ENCODE measurements at regions not wholly inside any gene's neighbourhood (a gene's known extent, or its start where the extent isn't known, plus 50 kb on each side); places are given as distances from the start of the nearest gene placed in this dataset.

GRCh38 chr5:40022057-40022456 is 597.3 kb upstream of the DAB2 start:
- intact Hi-C loops (cut with DNase I; ENCODE audit: low total_unique reads), result no loop called here
- no peaks in the 10 kb centered on the region for H3K27me3 ChIP-seq
- no peaks in the 10 kb centered on the region for H3K36me3 ChIP-seq
- no peak overlapping the region for H3K4me3 ChIP-seq
- no peak overlapping the region for H3K27ac ChIP-seq
- no peaks in the 10 kb centered on the region for H3K9me3 ChIP-seq
- H3K4me1 ChIP-seq, result no peaks in the 10 kb centered on the region
- no peak for TF ChIP-seq POLR2A (IDR thresholded peaks at IDR 0.05)
- no peak for TF ChIP-seq CTCF (IDR thresholded peaks at IDR 0.05)
- DNase-seq, result no peak

- no peak for DNase-seq
- TF ChIP-seq POLR2A (IDR thresholded peaks at IDR 0.05) (no peak), CTCF (IDR thresholded peaks at IDR 0.05) (no peak)
- intact Hi-C loops (cut with DNase I; ENCODE audit: low total_unique reads), result no loop called here
Measured at GRCh38 chr5:40021007-40021406, 596.2 kb upstream of the DAB2 start.

GRCh38 chr5:40017918-40018317 is 593.1 kb upstream of the DAB2 start:
- H3K9me3 ChIP-seq, result no peaks in the 10 kb centered on the region
- intact Hi-C loops (cut with DNase I; ENCODE audit: low total_unique reads), result no loop called here
- no peaks in the 10 kb centered on the region for H3K4me1 ChIP-seq
- H3K27ac ChIP-seq, result no peak overlapping the region
- TF ChIP-seq CTCF (IDR thresholded peaks at IDR 0.05) (no peak), POLR2A (IDR thresholded peaks at IDR 0.05) (no peak)
- H3K4me3 ChIP-seq, result no peak overlapping the region
- H3K27me3 ChIP-seq, result no peaks in the 10 kb centered on the region
- DNase-seq, result no peak
- no peaks in the 10 kb centered on the region for H3K36me3 ChIP-seq

More at GRCh38 chr5:40021007-40021406, 596.2 kb upstream of the DAB2 start:
- H3K4me3 ChIP-seq, result no peak overlapping the region
- H3K36me3 ChIP-seq, result no peaks in the 10 kb centered on the region
- no peaks in the 10 kb centered on the region for H3K4me1 ChIP-seq
- H3K9me3 ChIP-seq, result no peaks in the 10 kb centered on the region
- no peak overlapping the region for H3K27ac ChIP-seq
- no peaks in the 10 kb centered on the region for H3K27me3 ChIP-seq

GRCh38 chr5:40017135-40017534 is 592.4 kb upstream of the DAB2 start:
- no peak for DNase-seq
- H3K27me3 ChIP-seq, result no peaks in the 10 kb centered on the region
- H3K36me3 ChIP-seq, result no peaks in the 10 kb centered on the region

GRCh38 chr5:40010436-40010835 is 585.7 kb upstream of the DAB2 start:
- Histone ChIP-seq H3K4me1 (no peaks in the 10 kb centered on the region), H3K4me3 (no peak overlapping the region), H3K27ac (no peak overlapping the region), H3K36me3 (no peaks in the 10 kb centered on the region), H3K27me3 (no peaks in the 10 kb centered on the region), H3K9me3 (peaks cover 0 to 3% of the 10 kb centered on the region in 2 donors)
- TF ChIP-seq POLR2A (IDR thresholded peaks at IDR 0.05), result no peak
- no peak for TF ChIP-seq CTCF (IDR thresholded peaks at IDR 0.05)
- no peak for DNase-seq
- intact Hi-C loops (cut with DNase I; ENCODE audit: low total_unique reads), result no loop called here

More at GRCh38 chr5:40017135-40017534, 592.4 kb upstream of the DAB2 start:
- no peak overlapping the region for H3K4me3 ChIP-seq
- H3K4me1 ChIP-seq, result no peaks in the 10 kb centered on the region
- TF ChIP-seq CTCF (IDR thresholded peaks at IDR 0.05), result no peak
- no peak for TF ChIP-seq POLR2A (IDR thresholded peaks at IDR 0.05)
- no peaks in the 10 kb centered on the region for H3K9me3 ChIP-seq
- intact Hi-C loops (cut with DNase I; ENCODE audit: low total_unique reads), result no loop called here
- H3K27ac ChIP-seq, result no peak overlapping the region

All from uterus (tissue), 3 donors.